GM21515 (cell line): ENCODE measurements at regions not wholly inside any gene's neighbourhood (a gene's known extent, or its start where the extent isn't known, plus 50 kb on each side); places are given as distances from the start of the nearest gene placed in this dataset.
"Not testable (repeated sequence)": the region's sequence is repeated elsewhere in the genome, so short reads cannot be mapped to it uniquely, and the experiment has no call there.

Experiments
- ATAC-seq: cut with Tn5 transposase; IDR thresholded peaks from one replicate; pipeline ENCODE4 v1.9.1; 2021; ENCODE audit not compliant: unreplicated experiment

- no peak for ATAC-seq
Measured at GRCh38 chr20:57780398-57780797, 70.6 kb upstream of the PMEPA1 start.

- no peak for ATAC-seq
Measured at GRCh38 chr20:57779401-57780003, 69.7 kb upstream of the PMEPA1 start.

GRCh38 chr20:57777911-57778310 is 68.1 kb upstream of the PMEPA1 start:
- no peak for ATAC-seq

- ATAC-seq = no peak
Measured at GRCh38 chr20:57774951-57775350, 65.1 kb upstream of the PMEPA1 start.

GRCh38 chr20:57774111-57774880 is 64.5 kb upstream of the PMEPA1 start:
- no peak for ATAC-seq

GRCh38 chr20:57773059-57773815 is 63.4 kb upstream of the PMEPA1 start:
- no peak for ATAC-seq

- no peak for ATAC-seq
Measured at GRCh38 chr20:57772349-57772964, 62.6 kb upstream of the PMEPA1 start.

GRCh38 chr20:57770852-57771720 is 61.3 kb upstream of the PMEPA1 start:
- no peak for ATAC-seq

- not testable (repeated sequence) for ATAC-seq
Measured at GRCh38 chr20:57770401-57770800, 60.6 kb upstream of the PMEPA1 start.

GRCh38 chr20:57769756-57770155 is 59.9 kb upstream of the PMEPA1 start:
- no peak for ATAC-seq

GRCh38 chr20:57768519-57768918 is 58.7 kb upstream of the PMEPA1 start:
- no peak for ATAC-seq

GRCh38 chr20:57767441-57767840 is 57.6 kb upstream of the PMEPA1 start:
- ATAC-seq = no peak

GRCh38 chr20:57763235-57763595 is 53.4 kb upstream of the PMEPA1 start:
- ATAC-seq = no peak

GRCh38 chr20:57762531-57763234 is 52.9 kb upstream of the PMEPA1 start:
- ATAC-seq = no peak

- ATAC-seq = no peak
Measured at GRCh38 chr20:57761413-57761734, 51.6 kb upstream of the PMEPA1 start.

GRCh38 chr20:57760698-57761412 is 51.0 kb upstream of the PMEPA1 start:
- no peak for ATAC-seq

GRCh38 chr20:57759724-57760123 is 49.9 kb upstream of the PMEPA1 start:
- ATAC-seq = no peak
